SU-DHL-6 (cell line): ENCODE measurements at regions not wholly inside any gene's neighbourhood (a gene's known extent, or its start where the extent isn't known, plus 50 kb on each side); places are given as distances from the start of the nearest gene placed in this dataset.

Experiments used
- H2AFZ ChIP-seq: fragments of 200-600 bp; sonication (generic); 2 replicates; pipeline ENCODE4 v1.6.1; 2014; ENCODE audit warnings: low read depth, mild to moderate bottlenecking, moderate library complexity, mixed read lengths, antibody characterized with exemption, low read length; ENCODE audit not compliant: severe bottlenecking
- H3F3A ChIP-seq: fragments of 200-600 bp; shearing (Covaris generic); 2 replicates; pipeline ENCODE4 v1.6.0; 2016; ENCODE audit warnings: antibody characterized with exemption, mild to moderate bottlenecking; ENCODE audit not compliant: insufficient read depth
- H3K27ac ChIP-seq: fragments of 200-600 bp; sonication (generic); 2 replicates; pipeline ENCODE4 v1.5.1; 2016; ENCODE audit warnings: low read depth, mild to moderate bottlenecking, low read length, moderate library complexity, mixed read lengths
- H3K27me3 ChIP-seq: fragments of 200-600 bp; sonication (generic), shearing (Covaris generic); 2 replicates; pipeline ENCODE4 v1.6.0; 2014; ENCODE audit warnings: mild to moderate bottlenecking, low read length
- H3K36me3 ChIP-seq: fragments of 200-600 bp; sonication (generic); 2 replicates; pipeline ENCODE4 v1.6.1; 2014; ENCODE audit warnings: mild to moderate bottlenecking, low read length, mixed read lengths
- H3K4me2 ChIP-seq: fragments of 300-600, 200-600 bp; shearing (Covaris generic), sonication (generic); 2 replicates; pipeline ENCODE4 v1.6.0; 2014; ENCODE audit warnings: low read length, low read depth, mild to moderate bottlenecking; ENCODE audit not compliant: poor library complexity, severe bottlenecking
- H3K4me3 ChIP-seq: fragments of 200-600 bp; sonication (generic); 2 replicates; pipeline ENCODE4 v1.5.1; 2014; ENCODE audit warnings: antibody characterized with exemption, low read length, mild to moderate bottlenecking, mixed read lengths; ENCODE audit not compliant: insufficient read depth, poor library complexity, severe bottlenecking
- H3K79me2 ChIP-seq: fragments of 200-600 bp; sonication (generic); 2 replicates; pipeline ENCODE4 v1.6.1; 2014; ENCODE audit warnings: mild to moderate bottlenecking, low read length, moderate library complexity; ENCODE audit not compliant: insufficient read depth
- H3K9ac ChIP-seq: fragments of 200-600 bp; sonication (generic); 2 replicates; pipeline ENCODE4 v1.7.0; 2014; ENCODE audit warnings: mild to moderate bottlenecking, low read length
- H3K9me2 ChIP-seq: fragments of 200-600 bp; sonication (generic); replicated peaks from 2 replicates; pipeline ENCODE4 v1.6.1; 2014; ENCODE audit warnings: low read length; ENCODE audit not compliant: insufficient read depth
- H3K9me3 ChIP-seq: fragments of 200-600 bp; sonication (generic); 2 replicates; pipeline ENCODE4 v1.6.1; 2014; ENCODE audit warnings: low read length, mixed read lengths; ENCODE audit not compliant: insufficient read depth
- H4K20me1 ChIP-seq: fragments of 200-600 bp; sonication (generic); 2 replicates; pipeline ENCODE4 v1.6.1; 2014; ENCODE audit warnings: low read depth, mild to moderate bottlenecking, antibody characterized with exemption, low read length, moderate library complexity, mixed read lengths
- EZH2phosphoT487 ChIP-seq: fragments of 200-600 bp; sonication (generic), shearing (Covaris generic); conservative IDR thresholded peaks from 2 replicates; pipeline ENCODE4 v1.6.1; 2018; ENCODE audit warnings: mild to moderate bottlenecking, antibody characterized with exemption, low read length, moderate library complexity, mixed read lengths
- TF ChIP-seq, protein P1 (sequence below): fragments of 200-600 bp; sonication (generic); IDR thresholded peaks from one replicate; pipeline ENCODE4 v1.5.1; 2017; ENCODE audit warnings: antibody characterized with exemption, mild to moderate bottlenecking, low read length, moderate library complexity; ENCODE audit not compliant: insufficient read depth, poor library complexity, severe bottlenecking

DNA sequence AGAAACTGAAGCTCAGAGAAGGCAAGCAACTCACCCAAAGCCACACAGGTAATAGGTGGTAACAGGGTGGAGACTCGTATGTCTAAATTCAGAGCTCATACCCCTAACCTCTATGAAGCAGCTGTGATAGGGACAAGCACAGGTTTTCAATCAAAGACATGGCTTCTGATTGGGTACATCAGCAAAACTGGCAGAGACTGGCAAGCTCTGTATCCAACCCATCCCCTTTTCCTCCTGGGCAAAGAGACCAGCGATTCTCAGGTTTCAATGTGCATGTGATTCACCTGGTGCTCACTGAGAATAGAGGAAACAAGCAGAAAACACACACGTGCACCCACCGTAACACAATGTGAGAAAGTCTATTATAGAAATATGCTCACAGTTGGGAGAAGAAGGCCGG lies 153.0 kb downstream of the SMIM20 start:
- Histone ChIP-seq H2AFZ (no peak overlapping the region), H3F3A (no peaks in the 10 kb centered on the region), H3K9me2 (no peaks in the 10 kb centered on the region), H3K36me3 (no peaks in the 10 kb centered on the region), H3K27me3 (no peaks in the 10 kb centered on the region), H3K9ac (no peak overlapping the region), H3K4me2 (no peak overlapping the region), H3K27ac (no peak overlapping the region), H3K79me2 (no peaks in the 10 kb centered on the region), H3K4me3 (no peak overlapping the region), H3K9me3 (no peaks in the 10 kb centered on the region), H4K20me1 (no peaks in the 10 kb centered on the region)
- TF ChIP-seq, protein P1, sequence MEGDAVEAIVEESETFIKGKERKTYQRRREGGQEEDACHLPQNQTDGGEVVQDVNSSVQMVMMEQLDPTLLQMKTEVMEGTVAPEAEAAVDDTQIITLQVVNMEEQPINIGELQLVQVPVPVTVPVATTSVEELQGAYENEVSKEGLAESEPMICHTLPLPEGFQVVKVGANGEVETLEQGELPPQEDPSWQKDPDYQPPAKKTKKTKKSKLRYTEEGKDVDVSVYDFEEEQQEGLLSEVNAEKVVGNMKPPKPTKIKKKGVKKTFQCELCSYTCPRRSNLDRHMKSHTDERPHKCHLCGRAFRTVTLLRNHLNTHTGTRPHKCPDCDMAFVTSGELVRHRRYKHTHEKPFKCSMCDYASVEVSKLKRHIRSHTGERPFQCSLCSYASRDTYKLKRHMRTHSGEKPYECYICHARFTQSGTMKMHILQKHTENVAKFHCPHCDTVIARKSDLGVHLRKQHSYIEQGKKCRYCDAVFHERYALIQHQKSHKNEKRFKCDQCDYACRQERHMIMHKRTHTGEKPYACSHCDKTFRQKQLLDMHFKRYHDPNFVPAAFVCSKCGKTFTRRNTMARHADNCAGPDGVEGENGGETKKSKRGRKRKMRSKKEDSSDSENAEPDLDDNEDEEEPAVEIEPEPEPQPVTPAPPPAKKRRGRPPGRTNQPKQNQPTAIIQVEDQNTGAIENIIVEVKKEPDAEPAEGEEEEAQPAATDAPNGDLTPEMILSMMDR, result no peak
- no peak for TF ChIP-seq EZH2phosphoT487

DNA sequence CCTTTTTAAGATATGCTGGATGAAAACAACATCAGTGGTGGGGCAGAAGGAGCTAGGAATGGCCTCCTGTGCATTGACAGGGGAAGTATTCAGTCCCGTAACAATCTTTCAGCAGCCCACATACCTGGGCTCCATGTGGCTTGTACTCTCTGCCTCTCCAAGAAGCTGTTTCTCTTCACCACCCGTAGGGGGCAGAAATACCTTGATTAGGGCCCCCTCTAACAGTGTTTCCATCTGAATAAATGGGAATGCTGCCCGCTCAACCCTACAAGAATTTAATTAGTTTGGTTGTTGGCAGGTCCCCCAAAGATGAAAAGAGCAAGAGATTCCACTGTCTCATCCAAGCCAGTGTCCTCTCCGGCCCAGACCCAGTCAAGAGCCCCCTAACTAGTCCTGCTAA lies 155.2 kb downstream of the SMIM20 start:
- H2AFZ ChIP-seq, result no peak overlapping the region
- no peak overlapping the region for H3K9ac ChIP-seq
- no peaks in the 10 kb centered on the region for H3K9me3 ChIP-seq
- TF ChIP-seq EZH2phosphoT487, result no peak
- TF ChIP-seq, protein P1, result peak; percentile 28
- no peaks in the 10 kb centered on the region for H3K79me2 ChIP-seq
- no peaks in the 10 kb centered on the region for H3K9me2 ChIP-seq
- no peak overlapping the region for H3K27ac ChIP-seq
- no peaks in the 10 kb centered on the region for H3F3A ChIP-seq
- H3K27me3 ChIP-seq, result no peaks in the 10 kb centered on the region
- no peak overlapping the region for H3K4me3 ChIP-seq
- no peaks in the 10 kb centered on the region for H4K20me1 ChIP-seq
- H3K36me3 ChIP-seq, result no peaks in the 10 kb centered on the region
- no peak overlapping the region for H3K4me2 ChIP-seq

DNA sequence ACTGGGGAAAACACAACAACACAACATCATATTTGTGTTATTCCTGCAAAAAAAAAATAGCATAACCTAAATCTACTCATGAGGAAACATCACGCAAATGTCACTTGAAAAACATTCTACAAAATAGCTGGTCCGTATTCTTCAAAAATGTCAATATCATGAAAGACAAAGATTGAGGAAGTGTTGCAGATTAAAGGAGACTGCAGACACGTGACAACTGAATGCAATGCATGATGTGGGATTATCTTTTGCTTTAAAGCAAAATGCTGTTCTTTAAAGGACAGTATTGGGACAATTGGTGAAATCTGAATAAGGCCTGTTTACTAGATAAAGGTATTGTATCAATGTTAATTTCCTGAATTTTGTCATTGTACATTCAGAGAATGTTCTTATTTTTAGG lies 157.7 kb downstream of the SMIM20 start:
- Histone ChIP-seq H3F3A (no peaks in the 10 kb centered on the region), H3K27ac (no peak overlapping the region), H3K9me3 (no peaks in the 10 kb centered on the region), H3K27me3 (no peaks in the 10 kb centered on the region), H4K20me1 (no peaks in the 10 kb centered on the region), H3K4me2 (no peak overlapping the region), H3K9ac (no peak overlapping the region), H3K9me2 (no peaks in the 10 kb centered on the region), H3K4me3 (no peak overlapping the region), H3K36me3 (no peaks in the 10 kb centered on the region), H2AFZ (no peak overlapping the region), H3K79me2 (no peaks in the 10 kb centered on the region)
- TF ChIP-seq EZH2phosphoT487, result no peak
- TF ChIP-seq, protein P1, result no peak
